Mesodermal cell (in vitro differentiated cells): ENCODE measurements at regions not wholly inside any gene's neighbourhood (a gene's known extent, or its start where the extent isn't known, plus 50 kb on each side); places are given as distances from the start of the nearest gene placed in this dataset.

Experiments used
- H3K27ac ChIP-seq: 2 replicates; pipeline ENCODE4 v1.7.0; 2013; ENCODE audit warnings: mild to moderate bottlenecking, low read depth, low read length, moderate library complexity; ENCODE audit not compliant: severe bottlenecking
- H3K36me3 ChIP-seq: 2 replicates; pipeline ENCODE4 v1.7.1; 2013; ENCODE audit warnings: mild to moderate bottlenecking, low read length, moderate library complexity; ENCODE audit not compliant: control insufficient read depth, insufficient read depth
- H3K4me1 ChIP-seq: one replicate; pipeline ENCODE4 v1.7.1; 2013; ENCODE audit warnings: mild to moderate bottlenecking, low read length; ENCODE audit not compliant: insufficient read depth, control insufficient read depth, poor library complexity, severe bottlenecking
- H3K4me3 ChIP-seq: 2 replicates; pipeline ENCODE4 v1.7.0; 2013; ENCODE audit warnings: low read length, control low read depth, mild to moderate bottlenecking; ENCODE audit not compliant: insufficient read depth, poor library complexity, severe bottlenecking; ENCODE audit errors: extremely low read depth
- H3K9me3 ChIP-seq: 2 replicates; pipeline ENCODE4 v1.7.1; 2013; ENCODE audit warnings: mild to moderate bottlenecking, low read length, moderate library complexity; ENCODE audit not compliant: control insufficient read depth
- WGBS, 2 experiments: methylation state at CpG; one replicate each; pipeline ENCODE4 v1.1.5; 2013; ENCODE audit warnings: missing lambda C conversion rate in 2 of 2; ENCODE audit not compliant: insufficient coverage in 2 of 2; 5-methylcytosine and 5-hydroxymethylcytosine counted together

- no peak overlapping the region for H3K27ac ChIP-seq
- H3K4me1 ChIP-seq, result no peaks in the 10 kb centered on the region
- no peaks in the 10 kb centered on the region for H3K9me3 ChIP-seq
- WGBS, 2 experiments, result 90 to 100% methylated on average over 3 of the region's 4 CpGs
- H3K4me3 ChIP-seq, result no peak overlapping the region
- no peaks in the 10 kb centered on the region for H3K36me3 ChIP-seq
Measured at GRCh38 chr12:74900232-74900631, 309.4 kb downstream of the KCNC2 start.

GRCh38 chr12:74903522-74903921, 306.1 kb downstream of the KCNC2 start:
- H3K4me1 ChIP-seq, result no peaks in the 10 kb centered on the region
- WGBS, 2 experiments, result 20% methylated on average over 1 of the region's 1 CpG; no CpG with 5 or more reads in 1 of the 2 experiments
- no peaks in the 10 kb centered on the region for H3K9me3 ChIP-seq
- no peak overlapping the region for H3K27ac ChIP-seq
- no peak overlapping the region for H3K4me3 ChIP-seq
- no peaks in the 10 kb centered on the region for H3K36me3 ChIP-seq

GRCh38 chr12:74906224-74906623, 303.4 kb downstream of the KCNC2 start:
- Histone ChIP-seq H3K36me3 (no peaks in the 10 kb centered on the region), H3K9me3 (no peaks in the 10 kb centered on the region), H3K27ac (no peak overlapping the region), H3K4me3 (no peak overlapping the region), H3K4me1 (no peaks in the 10 kb centered on the region)
- 82 to 91% methylated on average over 4 to 5 of the region's 5 CpGs for WGBS, 2 experiments

GRCh38 chr12:74910831-74911230, 298.8 kb downstream of the KCNC2 start:
- no peaks in the 10 kb centered on the region for H3K36me3 ChIP-seq
- H3K27ac ChIP-seq, result no peak overlapping the region
- no peaks in the 10 kb centered on the region for H3K4me1 ChIP-seq
- no peaks in the 10 kb centered on the region for H3K9me3 ChIP-seq
- 80 to 100% methylated on average over 1 of the region's 3 CpGs for WGBS, 2 experiments
- no peak overlapping the region for H3K4me3 ChIP-seq

- H3K4me1 ChIP-seq, result no peaks in the 10 kb centered on the region
- no peaks in the 10 kb centered on the region for H3K36me3 ChIP-seq
- no peak overlapping the region for H3K4me3 ChIP-seq
- no peaks in the 10 kb centered on the region for H3K9me3 ChIP-seq
- WGBS, 2 experiments, result 86% methylated on average over 1 of the region's 3 CpGs; no CpG with 5 or more reads in 1 of the 2 experiments
- H3K27ac ChIP-seq, result no peak overlapping the region
Measured at GRCh38 chr12:74914378-74914777, 295.3 kb downstream of the KCNC2 start.

- Histone ChIP-seq H3K36me3 (no peaks in the 10 kb centered on the region), H3K27ac (no peak overlapping the region), H3K9me3 (no peaks in the 10 kb centered on the region), H3K4me1 (no peaks in the 10 kb centered on the region), H3K4me3 (no peak overlapping the region)
Measured at GRCh38 chr12:74915718-74916117, 293.9 kb downstream of the KCNC2 start.

- H3K9me3 ChIP-seq, result no peaks in the 10 kb centered on the region
- H3K4me1 ChIP-seq, result no peaks in the 10 kb centered on the region
- H3K27ac ChIP-seq, result no peak overlapping the region
- H3K36me3 ChIP-seq, result no peaks in the 10 kb centered on the region
- H3K4me3 ChIP-seq, result no peak overlapping the region
Measured at GRCh38 chr12:74917743-74918142, 291.9 kb downstream of the KCNC2 start.

- no peak overlapping the region for H3K27ac ChIP-seq
- no peaks in the 10 kb centered on the region for H3K36me3 ChIP-seq
- no peaks in the 10 kb centered on the region for H3K4me1 ChIP-seq
- H3K9me3 ChIP-seq, result no peaks in the 10 kb centered on the region
- no CpG with 5 or more reads among the region's 1 CpG for WGBS, 2 experiments
- H3K4me3 ChIP-seq, result no peak overlapping the region
Measured at GRCh38 chr12:74918291-74918690, 291.3 kb downstream of the KCNC2 start.

- Histone ChIP-seq H3K4me1 (no peaks in the 10 kb centered on the region), H3K27ac (no peak overlapping the region), H3K4me3 (no peak overlapping the region), H3K36me3 (no peaks in the 10 kb centered on the region), H3K9me3 (no peaks in the 10 kb centered on the region)
- WGBS, 2 experiments, result 57 to 100% methylated on average over 1 of the region's 1 CpG
Measured at GRCh38 chr12:74922117-74922516, 287.5 kb downstream of the KCNC2 start.

GRCh38 chr12:74922642-74923041, 287.0 kb downstream of the KCNC2 start:
- Histone ChIP-seq H3K4me3 (no peak overlapping the region), H3K36me3 (no peaks in the 10 kb centered on the region), H3K4me1 (no peaks in the 10 kb centered on the region), H3K9me3 (no peaks in the 10 kb centered on the region), H3K27ac (no peak overlapping the region)
- 40 to 90% methylated on average over 1 of the region's 1 CpG for WGBS, 2 experiments

GRCh38 chr12:74941670-74942069, 268.0 kb downstream of the KCNC2 start:
- WGBS, 2 experiments, result 80% methylated on average over 1 of the region's 2 CpGs; no CpG with 5 or more reads in 1 of the 2 experiments
- no peaks in the 10 kb centered on the region for H3K36me3 ChIP-seq
- H3K4me3 ChIP-seq, result no peak overlapping the region
- no peaks in the 10 kb centered on the region for H3K9me3 ChIP-seq
- no peak overlapping the region for H3K27ac ChIP-seq
- H3K4me1 ChIP-seq, result no peaks in the 10 kb centered on the region

- Histone ChIP-seq H3K4me3 (no peak overlapping the region), H3K4me1 (no peaks in the 10 kb centered on the region)
- 75 to 88% methylated on average over 1 of the region's 2 CpGs for WGBS, 2 experiments
Measured at GRCh38 chr12:74945771-74946198, 263.9 kb downstream of the KCNC2 start.

More at GRCh38 chr12:74945771-74946198, 263.9 kb downstream of the KCNC2 start:
- Histone ChIP-seq H3K36me3 (no peaks in the 10 kb centered on the region), H3K27ac (no peak overlapping the region), H3K9me3 (no peaks in the 10 kb centered on the region)
